Chondrocyte (in vitro differentiated cells): ENCODE measurements at regions not wholly inside any gene's neighbourhood (a gene's known extent, or its start where the extent isn't known, plus 50 kb on each side); places are given as distances from the start of the nearest gene placed in this dataset.

Experiments used
- DNase-seq: peaks from one replicate; pipeline ENCODE4 v3.0.0; 2021; ENCODE audit warnings: mixed read lengths, low spot score
- H3K27ac Mint-ChIP-seq: one replicate; pipeline ENCODE4 v1.8.0; 2021; ENCODE audit warnings: mild to moderate bottlenecking, moderate library complexity, mixed read lengths; ENCODE audit not compliant: unreplicated experiment
- H3K27me3 Mint-ChIP-seq: 2 replicates; pipeline ENCODE4 v1.8.0; 2021; ENCODE audit warnings: low read depth, mixed read lengths
- H3K36me3 Mint-ChIP-seq: 2 replicates; pipeline ENCODE4 v1.8.0; 2021; ENCODE audit warnings: low read depth, mixed read lengths
- H3K4me1 Mint-ChIP-seq: 2 replicates; pipeline ENCODE4 v1.8.0; 2021; ENCODE audit warnings: low read depth, mild to moderate bottlenecking, mixed read lengths
- H3K4me3 Mint-ChIP-seq: one replicate; pipeline ENCODE4 v1.8.0; 2021; ENCODE audit warnings: mild to moderate bottlenecking, moderate library complexity, mixed read lengths; ENCODE audit not compliant: unreplicated experiment
- H3K9me3 Mint-ChIP-seq: 2 replicates; pipeline ENCODE4 v1.8.0; 2021; ENCODE audit warnings: low read depth, mixed read lengths
- CTCF ChIP-seq: fragments of 200-600 bp; sonication (generic); IDR thresholded peaks from 2 replicates; pipeline ENCODE4 v1.5.0; 2021; ENCODE audit warnings: antibody characterized with exemption, mild to moderate bottlenecking, moderate library complexity

GRCh38 chr17:77563439-77564102 is 394.9 kb upstream of the TNRC6C start:
- H3K9me3 Mint-ChIP-seq = peaks cover 5% of the 10 kb centered on the region
- peak; percentile 65 for DNase-seq
- no peak overlapping the region for H3K27ac Mint-ChIP-seq
- no peak overlapping the region for H3K4me3 Mint-ChIP-seq
- H3K4me1 Mint-ChIP-seq = no peaks in the 10 kb centered on the region
- H3K36me3 Mint-ChIP-seq = peaks cover 2% of the 10 kb centered on the region
- peaks cover 45% of the 10 kb centered on the region for H3K27me3 Mint-ChIP-seq
- TF ChIP-seq CTCF = no peak

- DNase-seq = peak; percentile 64
- Mint-ChIP-seq H3K36me3 (peaks cover 2% of the 10 kb centered on the region), H3K9me3 (peaks cover 5% of the 10 kb centered on the region), H3K27me3 (peaks cover 40% of the 10 kb centered on the region), H3K27ac (no peak overlapping the region), H3K4me3 (no peak overlapping the region), H3K4me1 (no peaks in the 10 kb centered on the region)
- TF ChIP-seq CTCF = no peak
Observed at GRCh38 chr17:77564278-77564920, 394.1 kb upstream of the TNRC6C start.

GRCh38 chr17:77565166-77565565 is 393.3 kb upstream of the TNRC6C start:
- Mint-ChIP-seq H3K4me1 (no peaks in the 10 kb centered on the region), H3K36me3 (peaks cover 2% of the 10 kb centered on the region), H3K4me3 (no peak overlapping the region), H3K27me3 (peaks cover 36% of the 10 kb centered on the region), H3K27ac (no peak overlapping the region), H3K9me3 (peaks cover 5% of the 10 kb centered on the region)
- peak; percentile 73 for DNase-seq
- no peak for TF ChIP-seq CTCF

- DNase-seq = peak; percentile 22
- H3K4me1 Mint-ChIP-seq = no peaks in the 10 kb centered on the region
- H3K9me3 Mint-ChIP-seq = peaks cover 5% of the 10 kb centered on the region
- H3K27ac Mint-ChIP-seq = no peak overlapping the region
- peaks cover 2% of the 10 kb centered on the region for H3K36me3 Mint-ChIP-seq
- TF ChIP-seq CTCF = no peak
- H3K4me3 Mint-ChIP-seq = no peak overlapping the region
- H3K27me3 Mint-ChIP-seq = peaks cover 30% of the 10 kb centered on the region
Observed at GRCh38 chr17:77566151-77566550, 392.4 kb upstream of the TNRC6C start.

- Mint-ChIP-seq H3K4me3 (no peak overlapping the region), H3K27me3 (peaks cover 30% of the 10 kb centered on the region), H3K9me3 (peaks cover 5% of the 10 kb centered on the region), H3K36me3 (peaks cover 2% of the 10 kb centered on the region), H3K27ac (no peak overlapping the region), H3K4me1 (peaks cover 4% of the 10 kb centered on the region)
- TF ChIP-seq CTCF = no peak
- peak; percentile 74 for DNase-seq
Observed at GRCh38 chr17:77566566-77567138, 391.9 kb upstream of the TNRC6C start.
